Putamen (tissue), 1 donor: ENCODE measurements at regions not wholly inside any gene's neighbourhood (a gene's known extent, or its start where the extent isn't known, plus 50 kb on each side); places are given as distances from the start of the nearest gene placed in this dataset.

Experiments used
- DNase-seq: peaks from one replicate; pipeline ENCODE4 v3.0.0-alpha.2; 2016; ENCODE audit warnings: low spot score

DNA sequence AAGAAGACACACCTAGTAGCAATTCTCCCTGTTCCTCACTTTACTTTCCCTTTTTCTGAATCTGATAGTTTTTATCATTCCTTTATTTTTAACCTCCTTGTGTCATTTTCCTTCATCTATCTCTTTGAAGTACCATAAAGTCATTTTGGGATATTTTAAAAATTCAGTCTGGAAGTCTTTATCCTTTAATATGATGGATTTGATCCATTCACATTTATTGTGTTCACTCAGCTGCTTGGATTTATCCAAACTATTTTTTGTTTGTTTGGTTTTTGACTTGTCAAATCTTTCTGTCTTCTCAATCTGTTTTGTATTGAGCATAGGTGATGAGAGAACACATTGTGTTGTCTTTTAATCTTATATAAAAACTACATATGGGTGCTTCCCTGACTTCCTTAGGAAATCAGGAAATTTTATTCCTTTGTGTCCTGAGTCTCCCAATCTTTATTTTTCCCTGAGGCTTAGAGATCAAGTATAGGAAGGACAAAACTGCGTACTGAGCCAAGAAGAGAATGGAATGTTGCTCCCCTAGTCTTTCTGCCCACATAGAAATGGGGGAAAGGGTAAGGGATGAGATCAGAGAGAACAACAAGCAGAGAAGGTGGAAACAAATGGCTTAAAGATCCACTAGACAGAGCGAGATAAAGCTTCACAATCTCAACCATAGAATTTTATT lies 132.7 kb upstream of the HABP2 start:
- DNase-seq = no peak

DNA sequence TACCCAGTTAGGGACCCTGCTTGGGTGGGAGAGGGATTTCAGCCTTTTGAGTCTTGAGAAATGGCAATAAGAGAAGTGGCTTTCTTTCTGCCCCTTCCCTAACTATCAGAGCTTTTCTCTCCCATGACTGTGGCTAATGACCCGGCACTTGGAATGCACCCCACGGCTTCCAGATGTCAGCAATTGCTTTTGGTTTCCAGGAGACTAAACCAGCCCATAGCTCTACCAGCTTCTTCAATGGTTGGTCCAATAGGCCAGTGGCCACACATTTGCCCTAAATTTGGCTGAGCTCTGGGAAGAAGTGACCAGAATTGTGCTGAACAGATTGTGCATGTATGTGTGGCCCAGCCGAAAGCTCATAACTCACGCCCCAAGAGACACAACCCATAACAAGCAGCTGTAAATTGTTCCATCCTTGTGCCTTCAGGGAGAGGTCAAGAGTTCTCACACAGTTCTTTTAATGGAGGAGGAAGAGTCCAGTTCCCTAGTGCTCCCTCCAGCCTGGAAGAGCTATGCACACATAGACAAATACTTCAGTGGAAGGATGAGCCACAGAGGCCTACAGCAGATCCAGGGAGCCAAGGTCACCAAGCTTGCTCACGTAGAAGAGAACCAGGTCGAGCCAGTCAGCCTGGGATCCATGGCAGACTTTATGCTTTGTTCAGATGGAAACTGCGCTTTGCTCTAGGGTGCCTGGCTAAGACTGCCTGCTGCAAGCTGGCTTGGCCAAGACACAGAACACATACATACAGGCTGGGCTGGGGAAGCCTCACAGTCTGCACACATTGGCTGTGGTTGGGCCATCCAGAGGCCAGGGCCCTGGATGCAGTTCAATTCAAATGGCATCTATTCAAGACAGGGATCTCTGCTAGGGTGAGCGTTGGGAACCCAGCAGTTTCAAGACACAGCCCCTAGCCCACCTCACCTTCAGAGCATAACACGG lies 131.8 kb upstream of the HABP2 start:
- no peak for DNase-seq

DNA sequence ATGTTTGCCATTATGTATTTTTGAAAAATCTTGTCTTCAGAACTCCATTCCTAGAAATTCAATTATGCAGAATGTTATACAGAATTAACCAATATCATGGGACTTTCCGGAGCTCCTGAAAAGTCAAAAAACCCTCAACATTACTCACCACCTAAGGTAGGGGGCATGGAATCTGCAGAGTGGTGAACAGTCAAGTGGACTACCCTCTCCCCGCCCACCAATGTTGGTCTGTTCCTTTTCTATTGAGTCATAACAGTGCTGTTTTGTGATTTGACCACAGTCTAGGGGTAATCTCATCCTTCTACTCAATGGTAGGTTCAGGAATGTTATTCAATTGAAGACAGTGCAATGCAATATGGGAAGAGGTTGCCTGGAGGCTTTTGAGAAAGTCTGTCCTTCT lies 130.5 kb upstream of the HABP2 start:
- DNase-seq = no peak

DNA sequence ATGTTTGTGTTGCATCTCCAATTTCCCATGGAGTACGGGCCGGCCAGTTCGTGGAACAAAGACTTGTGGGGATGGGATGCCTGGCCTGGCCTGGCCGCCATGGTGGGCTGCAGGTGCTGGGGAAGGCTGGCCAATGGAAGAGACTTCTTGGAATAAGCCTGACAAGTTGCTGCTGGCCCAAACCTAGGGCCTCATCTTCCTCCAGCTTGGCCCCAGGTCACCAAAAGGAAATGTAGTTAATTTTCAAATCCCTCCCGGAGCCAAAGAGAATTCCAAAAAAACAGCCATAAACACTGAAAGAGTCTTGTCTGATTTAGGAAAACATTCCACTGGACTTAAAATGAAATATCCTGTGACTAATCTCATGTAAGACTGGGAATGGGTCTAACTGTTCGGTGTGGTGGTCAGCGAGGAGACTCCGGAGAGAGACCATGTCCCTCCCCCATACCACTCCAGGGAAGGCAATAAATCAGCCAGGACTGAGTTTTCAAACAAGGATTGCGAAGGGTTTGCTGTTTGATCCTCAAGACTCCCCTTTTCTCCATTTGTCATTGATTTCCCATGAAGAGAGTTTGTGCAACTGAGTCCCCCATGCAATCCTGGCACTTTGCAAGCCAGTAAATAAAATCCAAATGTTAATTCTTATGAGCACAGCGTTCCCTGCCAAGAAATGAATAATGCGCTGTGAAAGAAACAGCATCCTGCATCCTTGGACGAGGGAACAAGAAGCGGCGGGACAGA lies 128.7 kb upstream of the HABP2 start:
- DNase-seq = no peak

DNA sequence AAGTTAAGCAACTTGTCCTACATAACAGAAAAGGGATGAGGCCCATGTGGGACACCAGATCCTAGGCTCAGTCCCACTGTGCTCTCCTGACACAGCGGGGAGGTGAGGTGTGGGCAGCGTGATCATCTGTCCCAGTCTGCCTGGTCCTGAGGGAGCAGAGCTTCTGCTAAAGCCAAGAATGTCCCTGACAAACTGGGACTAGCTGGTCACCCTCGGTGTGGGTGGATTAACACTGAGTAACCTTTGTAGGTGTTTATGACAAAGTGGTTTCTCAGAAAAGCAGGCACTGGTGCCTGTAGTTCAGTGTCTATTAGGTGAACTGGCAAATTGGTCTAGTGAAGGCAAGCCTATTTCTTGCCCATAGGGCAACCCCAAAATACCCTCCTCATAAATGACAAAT lies 127.8 kb upstream of the HABP2 start:
- no peak for DNase-seq

DNA sequence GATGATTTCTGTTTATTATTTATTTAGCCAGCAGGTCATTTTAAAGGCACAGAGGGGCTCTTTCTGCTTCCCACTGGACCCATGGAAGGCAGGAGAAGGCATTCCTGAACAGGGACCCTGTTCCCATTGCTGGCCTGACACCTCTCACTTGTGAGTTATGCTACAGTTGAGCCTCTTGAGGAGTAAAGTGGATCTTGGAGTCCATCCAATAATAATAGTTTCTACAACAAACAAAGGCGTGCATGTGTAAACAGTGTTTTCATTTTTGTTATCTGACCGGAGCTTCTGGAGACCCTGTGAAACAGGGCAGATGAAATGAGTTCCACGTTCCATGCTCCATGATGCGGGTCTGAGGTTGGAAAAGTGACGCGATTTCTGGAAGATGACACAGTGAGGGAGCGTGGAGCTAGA lies 127.3 kb upstream of the HABP2 start:
- DNase-seq = no peak

DNA sequence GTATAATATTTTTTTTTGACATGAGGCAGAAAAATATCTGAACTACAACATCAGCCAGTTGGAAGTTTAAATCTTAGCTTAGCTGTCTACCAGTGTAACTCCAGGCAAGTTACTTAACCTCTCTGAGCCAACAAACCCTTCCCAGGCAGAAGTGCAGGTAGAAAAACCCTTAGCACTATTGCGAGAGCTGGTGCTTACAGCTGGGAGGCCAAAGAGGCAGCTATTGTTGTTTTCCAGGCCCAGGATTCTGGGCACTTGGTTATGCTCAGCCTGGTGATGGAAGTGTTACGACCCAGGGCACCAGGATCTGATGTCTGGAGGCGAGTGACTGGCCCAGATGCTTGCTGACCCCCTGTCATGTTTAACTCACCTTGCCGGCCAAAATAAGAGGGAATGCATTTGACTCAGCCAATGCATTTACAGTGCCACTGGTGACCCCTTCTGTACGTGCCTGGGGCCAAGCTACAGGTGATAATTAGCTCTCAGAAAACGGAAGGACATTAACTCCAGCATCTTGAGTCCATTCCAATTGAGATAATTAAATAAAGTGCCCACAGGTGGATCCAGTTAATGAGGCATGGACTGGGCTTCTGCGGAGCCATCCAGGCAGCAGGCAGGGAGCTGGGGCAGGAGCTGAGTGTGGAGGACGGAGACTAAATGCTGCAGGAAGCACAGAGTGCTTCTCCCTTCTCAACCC lies 126.5 kb upstream of the HABP2 start:
- DNase-seq = no peak

DNA sequence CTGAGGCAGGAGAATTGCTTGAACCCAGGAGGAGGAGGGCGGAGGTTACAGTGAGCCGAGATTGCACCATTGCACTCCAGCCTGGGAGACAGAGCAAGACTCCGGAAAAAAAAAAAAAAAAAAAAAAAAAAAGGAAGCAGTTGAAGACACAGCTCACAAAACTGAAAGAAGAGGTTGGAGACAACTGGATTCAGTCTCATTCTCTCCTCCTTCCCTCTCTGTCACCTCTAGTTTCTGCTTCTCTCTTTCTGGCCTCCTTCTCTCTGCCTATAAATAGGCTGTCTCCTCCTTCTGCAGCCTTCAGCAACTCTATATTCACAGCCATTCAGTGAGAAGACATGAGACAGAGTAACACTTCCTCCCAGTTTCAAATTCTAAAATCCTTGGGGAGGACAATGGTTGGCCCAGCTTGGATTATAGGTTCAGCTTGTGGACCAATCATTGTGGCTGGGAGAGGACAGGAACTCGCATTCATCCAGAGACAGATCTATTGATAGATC lies 125.6 kb upstream of the HABP2 start:
- DNase-seq = no peak

DNA sequence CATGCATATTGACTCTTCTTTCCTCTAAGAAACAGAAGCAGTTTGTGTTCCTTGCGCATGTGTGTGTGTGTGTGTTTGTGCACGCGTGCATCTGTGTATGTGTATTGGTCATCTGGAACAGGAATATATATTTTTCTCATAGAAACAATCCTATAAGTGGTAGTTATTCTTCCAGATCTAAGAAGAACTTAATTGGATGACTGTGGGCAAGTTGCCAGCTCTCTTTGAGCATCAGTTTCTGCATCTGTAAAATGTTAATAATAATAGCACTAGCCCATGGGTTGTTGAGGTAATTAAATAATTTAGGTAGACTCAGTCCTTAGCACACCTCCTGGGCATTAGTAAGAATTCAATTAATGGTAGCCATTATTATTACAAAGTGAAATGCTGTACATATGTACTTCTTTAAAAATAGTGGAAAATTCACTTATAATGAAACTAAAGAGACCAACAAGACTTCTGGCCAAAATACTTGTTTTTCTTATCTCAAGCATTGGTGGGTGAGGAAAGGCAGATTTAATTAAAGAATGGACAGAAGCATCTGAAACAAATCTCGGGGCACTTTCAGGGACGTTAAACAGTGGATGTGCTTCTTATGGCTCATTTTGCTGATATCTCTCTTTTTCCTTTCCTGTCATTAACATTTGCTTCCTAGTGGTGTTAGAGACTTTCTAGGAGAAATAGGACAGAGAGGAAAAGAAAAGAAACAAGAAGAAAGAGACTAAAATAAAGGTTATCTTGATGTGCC lies 124.9 kb upstream of the HABP2 start:
- no peak for DNase-seq

DNA sequence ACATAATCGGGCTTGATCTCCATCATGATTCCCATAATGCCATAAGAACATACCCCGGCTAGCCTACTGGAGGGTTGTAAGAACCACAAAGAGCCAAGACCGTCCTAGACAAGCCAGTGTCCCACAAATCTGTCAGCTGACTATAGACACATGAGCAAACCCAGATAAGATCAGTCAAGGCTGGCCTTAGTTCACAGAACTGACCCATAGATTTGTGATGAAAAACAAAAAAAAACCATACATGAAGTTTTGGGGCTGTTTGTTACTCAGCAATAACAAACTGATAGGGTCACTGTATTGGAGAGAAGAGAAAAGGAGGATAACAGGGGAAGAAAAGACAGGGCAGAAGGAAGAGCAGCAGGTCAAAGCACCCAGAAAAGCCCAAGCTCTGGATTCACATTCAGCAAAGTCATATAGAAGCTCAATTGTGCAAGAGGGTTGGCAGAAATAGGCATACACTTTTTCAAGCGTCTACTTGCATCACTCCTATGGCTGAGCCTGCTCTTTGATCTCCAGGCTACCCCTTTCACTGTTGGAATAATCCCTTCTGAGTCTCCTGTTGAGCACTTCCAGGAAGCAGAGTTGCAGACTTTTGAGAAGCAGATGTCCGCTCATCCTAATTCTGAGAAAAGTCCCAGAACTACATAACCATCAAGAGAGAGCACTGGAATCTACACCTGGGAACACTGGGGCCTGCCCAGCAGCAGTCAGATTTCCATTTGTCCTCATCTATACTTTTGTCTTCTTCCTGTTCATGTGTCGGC lies 122.0 kb upstream of the HABP2 start:
- DNase-seq = no peak

DNA sequence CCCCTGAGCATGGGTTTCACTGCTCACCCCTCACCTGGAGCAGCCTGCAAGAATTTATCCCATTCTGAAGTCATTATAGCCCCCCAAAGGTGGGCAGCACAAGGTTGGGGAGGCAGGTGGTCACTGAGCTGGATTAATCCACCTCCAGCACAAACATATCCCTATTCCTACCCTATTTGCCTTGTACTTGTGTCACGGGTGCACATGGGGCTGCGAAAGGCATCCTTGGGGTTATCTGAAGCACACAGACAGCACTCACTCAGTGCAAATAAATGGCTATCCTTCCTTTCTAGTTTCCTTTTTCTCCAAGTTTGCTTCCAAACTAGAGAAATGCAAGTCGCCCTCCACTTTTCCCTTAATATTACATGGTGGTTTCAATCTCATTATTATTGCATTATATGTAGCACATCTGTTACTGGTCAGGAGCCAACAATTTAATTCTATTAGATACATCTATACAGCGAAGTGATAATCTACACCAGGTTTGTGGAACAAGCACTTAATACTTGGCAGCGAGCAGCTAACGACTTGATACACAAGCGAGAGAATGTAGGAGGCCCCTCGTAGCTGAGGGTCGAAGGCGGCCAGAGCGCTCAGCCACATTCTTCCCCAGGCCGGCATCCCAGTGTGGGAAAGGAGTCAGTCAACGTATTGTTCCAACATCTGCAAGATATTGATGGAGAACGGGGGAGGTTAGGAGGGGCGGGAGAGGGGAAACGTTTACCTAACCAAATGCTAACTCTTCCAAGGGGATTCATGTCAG lies 121.3 kb upstream of the HABP2 start:
- DNase-seq = no peak

DNA sequence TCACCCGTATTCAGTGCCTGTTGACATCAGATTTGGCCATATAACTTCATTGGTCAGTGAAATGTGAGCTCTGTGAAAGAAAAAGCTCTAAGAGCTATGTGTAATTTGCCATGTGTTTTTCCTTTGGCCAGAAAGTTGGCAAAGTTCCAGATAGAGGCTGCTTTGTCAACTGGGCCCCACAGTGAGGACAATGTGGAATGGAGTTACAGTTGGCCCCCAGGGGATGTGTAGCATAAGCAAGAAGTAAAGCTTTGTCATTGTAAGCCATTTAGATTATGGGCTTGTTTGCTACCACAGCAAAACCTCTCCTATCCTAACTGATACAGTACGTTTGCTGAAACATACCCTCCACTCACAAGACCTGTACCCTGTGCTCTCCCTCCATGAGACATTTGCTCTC lies 119.1 kb upstream of the HABP2 start:
- DNase-seq = no peak

DNA sequence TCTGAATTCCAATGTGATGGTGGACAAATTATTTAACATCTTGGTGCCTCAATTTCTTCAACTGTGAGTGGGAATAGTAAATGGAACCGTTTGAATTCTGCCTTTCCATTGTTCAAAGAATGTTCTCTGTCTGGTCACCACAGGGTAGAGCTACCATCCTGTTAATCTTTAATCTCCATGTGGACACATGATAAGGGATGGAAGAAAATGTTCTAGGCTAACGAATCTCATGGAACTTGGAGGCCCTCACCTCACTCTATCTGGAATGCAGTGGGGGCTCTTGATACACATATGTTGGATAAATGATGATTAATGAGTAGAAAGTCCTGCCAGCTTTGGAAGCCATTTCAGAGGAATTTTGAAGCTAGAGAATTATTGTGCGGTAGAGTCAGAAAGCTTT lies 118.5 kb upstream of the HABP2 start:
- DNase-seq = no peak

DNA sequence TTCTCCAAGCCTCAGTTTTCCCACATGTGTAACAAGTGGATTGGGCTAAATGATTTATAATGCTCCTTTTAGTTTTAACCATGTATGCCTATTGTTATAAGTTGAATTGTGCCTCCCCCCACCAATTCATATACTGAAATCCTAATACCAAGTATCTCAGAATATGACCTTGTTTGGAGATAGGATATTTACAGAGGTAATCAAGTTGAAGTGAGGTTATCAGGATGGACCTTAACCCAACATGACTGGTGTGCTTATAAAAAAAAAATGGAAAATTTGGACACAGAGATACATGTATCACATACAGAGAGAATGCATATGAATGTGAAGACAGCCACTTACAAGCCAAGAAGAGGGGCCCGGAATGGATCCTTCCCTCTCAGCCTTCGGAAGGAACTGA lies 117.9 kb upstream of the HABP2 start:
- DNase-seq = no peak

DNA sequence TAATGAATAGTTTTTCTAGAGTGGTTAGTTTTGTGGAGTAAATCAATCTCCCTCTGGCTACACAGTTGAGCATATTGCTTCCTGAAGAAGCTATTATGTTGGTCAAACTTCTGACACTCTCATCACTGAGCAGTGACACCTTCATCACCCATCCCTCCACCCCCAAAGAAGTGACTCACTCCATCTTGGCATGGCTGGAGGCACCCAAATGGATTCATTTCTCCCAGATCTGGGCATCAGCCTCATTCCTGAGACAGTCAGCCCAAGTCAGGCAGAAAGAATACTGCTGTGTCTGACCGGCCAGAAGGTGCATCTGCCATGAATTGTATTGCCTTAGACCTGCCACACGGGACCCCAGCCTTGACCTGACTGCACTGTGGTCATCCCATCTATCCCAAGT lies 117.0 kb upstream of the HABP2 start:
- DNase-seq = no peak

DNA sequence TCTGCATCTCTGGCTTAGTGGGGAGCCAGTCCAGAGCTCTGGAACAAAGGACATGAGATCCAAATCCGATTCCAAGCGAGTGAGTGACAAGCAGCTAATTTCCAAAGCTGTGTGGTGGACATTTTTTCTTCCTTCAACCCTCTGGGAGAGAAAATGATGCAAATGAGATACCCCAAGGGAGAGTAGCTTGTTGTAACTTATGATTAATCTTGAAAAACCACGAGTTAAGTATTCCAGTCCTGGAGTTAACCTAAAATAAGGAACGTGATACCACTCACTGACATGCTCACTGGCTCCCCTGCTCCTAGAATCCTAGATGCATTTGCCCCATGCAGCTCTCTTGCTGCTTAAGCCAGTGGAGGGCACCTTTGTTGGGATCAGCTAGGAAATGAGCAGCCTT lies 116.0 kb upstream of the HABP2 start:
- DNase-seq = no peak

DNA sequence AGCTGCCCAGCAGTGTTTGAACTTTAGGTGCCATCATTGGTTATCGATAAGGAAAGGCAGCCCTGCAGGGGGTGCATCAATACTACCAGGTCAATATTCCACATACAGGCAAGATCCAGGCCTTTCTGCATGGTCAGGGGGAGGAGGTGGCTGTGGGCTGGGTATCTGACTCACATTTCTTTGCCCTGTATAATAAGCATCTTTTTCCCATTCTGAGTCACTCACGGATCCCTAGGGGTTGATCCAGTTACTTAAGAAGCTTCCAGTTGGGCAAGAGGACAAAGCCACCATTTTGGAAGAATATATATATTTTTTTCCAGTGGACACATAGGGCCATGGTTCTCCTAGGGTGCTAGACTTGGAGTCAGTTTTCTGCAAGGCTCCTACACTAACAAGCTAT lies 114.2 kb upstream of the HABP2 start:
- DNase-seq = no peak

DNA sequence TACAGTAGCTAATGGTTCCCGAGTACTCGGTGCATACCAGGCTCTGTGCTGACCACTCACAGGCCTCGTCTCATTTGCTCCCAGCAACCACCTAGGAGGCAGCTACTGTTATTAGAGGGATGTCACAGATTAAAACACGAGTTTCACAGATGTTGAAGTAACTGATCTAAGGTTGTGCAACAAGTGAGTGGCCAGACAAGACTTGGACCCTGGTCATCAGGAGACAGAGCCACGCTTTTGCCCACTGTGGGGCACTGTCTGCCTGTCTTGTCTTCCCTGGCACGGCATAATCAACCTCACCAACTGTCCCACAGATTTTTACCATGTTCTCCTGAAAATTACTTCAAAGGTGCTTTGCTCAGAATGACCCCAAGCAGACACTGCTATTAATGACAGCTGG lies 111.6 kb upstream of the HABP2 start:
- no peak for DNase-seq

DNA sequence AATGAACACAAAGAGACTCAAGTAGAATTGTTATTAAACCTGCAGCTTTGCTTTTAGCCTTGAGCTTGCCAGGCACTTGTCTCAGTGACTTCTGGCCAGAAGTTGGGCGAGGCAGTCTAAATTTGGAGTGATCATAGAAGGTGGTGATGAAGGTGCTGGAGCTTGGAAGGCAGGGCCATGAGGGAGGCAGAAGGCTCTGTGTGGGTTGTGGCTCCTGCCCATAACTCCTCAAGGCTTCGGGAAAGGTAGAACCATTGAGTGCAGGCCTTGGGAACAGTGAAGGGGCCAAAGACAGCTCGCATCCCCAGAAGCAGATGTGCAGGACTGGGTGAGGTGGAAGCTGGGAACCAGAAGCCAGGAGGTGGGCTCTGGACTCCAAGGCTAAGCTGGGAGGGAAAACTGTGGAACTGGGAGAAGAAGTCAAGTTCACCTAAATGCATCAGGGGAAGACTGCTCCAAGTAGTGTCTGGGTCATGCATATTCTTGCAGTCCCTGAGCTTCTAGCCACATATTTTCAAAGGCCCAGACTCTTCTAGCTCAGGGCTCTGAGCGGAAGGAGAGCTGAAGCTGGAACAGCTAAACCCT lies 111.1 kb upstream of the HABP2 start:
- DNase-seq = no peak
